Smooth muscle cell (in vitro differentiated cells): ENCODE measurements at regions not wholly inside any gene's neighbourhood (a gene's known extent, or its start where the extent isn't known, plus 50 kb on each side); places are given as distances from the start of the nearest gene placed in this dataset.
A peak's percentile ranks its signal among the peaks of the same experiment; 100 is the strongest.

ENCODE experiments used
- DNase-seq: peaks from one replicate; lab custom pipeline; 2025; ENCODE audit not compliant: unreplicated experiment; lab: John Stamatoyannopoulos, UW
- H2AFZ ChIP-seq: fragments of 200-600 bp; sonication (generic); 2 replicates; pipeline ENCODE4 v1.6.0; 2016; ENCODE audit warnings: antibody characterized with exemption, low read depth, mild to moderate bottlenecking
- H3F3A ChIP-seq: fragments of 200-600 bp; sonication (generic); 2 replicates; pipeline ENCODE4 v1.6.0; 2017; ENCODE audit warnings: antibody characterized with exemption, low read depth
- H3K27ac ChIP-seq: fragments of 200-600 bp; sonication (generic); 2 replicates; pipeline ENCODE4 v1.5.1; 2016; ENCODE audit warnings: low read depth, mild to moderate bottlenecking
- H3K27me3 ChIP-seq: fragments of 200-600 bp; sonication (generic); 2 replicates; pipeline ENCODE4 v1.6.1; 2016; ENCODE audit warnings: low read depth, mild to moderate bottlenecking
- H3K36me3 ChIP-seq: fragments of 200-600 bp; sonication (generic); 2 replicates; pipeline ENCODE4 v1.5.1; 2016; ENCODE audit warnings: low read depth
- H3K4me1 ChIP-seq: fragments of 200-600 bp; sonication (generic); 2 replicates; pipeline ENCODE4 v1.5.1; 2016; ENCODE audit warnings: low read depth
- H3K4me2 ChIP-seq: fragments of 200-600 bp; sonication (generic); 2 replicates; pipeline ENCODE4 v1.6.0; 2016; ENCODE audit warnings: mild to moderate bottlenecking
- H3K4me3 ChIP-seq: fragments of 200-600 bp; sonication (generic); 2 replicates; pipeline ENCODE4 v1.5.1; 2016; ENCODE audit warnings: mild to moderate bottlenecking
- H3K79me2 ChIP-seq: fragments of 200-600 bp; sonication (generic); 2 replicates; pipeline ENCODE4 v1.6.0; 2016; ENCODE audit warnings: low read depth, mild to moderate bottlenecking
- H3K9ac ChIP-seq: fragments of 200-600 bp; sonication (generic); 2 replicates; pipeline ENCODE4 v1.6.0; 2016; ENCODE audit warnings: low read depth
- H3K9me3 ChIP-seq: fragments of 200-600 bp; sonication (generic); replicated peaks from 2 replicates; pipeline ENCODE4 v1.5.1; 2016; ENCODE audit warnings: low read depth
- H4K20me1 ChIP-seq: fragments of 200-600 bp; sonication (generic); 2 replicates; pipeline ENCODE4 v1.6.0; 2016; ENCODE audit warnings: low read depth
- CTCF ChIP-seq: fragments of 200-600 bp; sonication (generic); IDR thresholded peaks from 2 replicates; pipeline ENCODE4 v1.5.1; 2017; ENCODE audit warnings: borderline replicate concordance, mild to moderate bottlenecking, antibody characterized with exemption; ENCODE audit not compliant: insufficient read depth, poor library complexity, severe bottlenecking
- WGBS: methylation state at CpG from one replicate; pipeline ENCODE4 v1.1.7; 2016; ENCODE audit warnings: low lambda C conversion rate; 5-methylcytosine and 5-hydroxymethylcytosine counted together

- 95% methylated on average over 4 of the region's 4 CpGs for WGBS
- no peak overlapping the region for H2AFZ ChIP-seq
These were observed 135.4 kb upstream of the GGTLC1 start for GRCh38 chr20:24124003-24124402.

GRCh38 chr20:24118441-24119175 is 130.0 kb upstream of the GGTLC1 start:
- H3K4me2 ChIP-seq = no peak overlapping the region
- no peaks in the 10 kb centered on the region for H3K79me2 ChIP-seq
- H2AFZ ChIP-seq = no peak overlapping the region
- H4K20me1 ChIP-seq = no peaks in the 10 kb centered on the region
- 55% methylated on average over 16 of the region's 16 CpGs for WGBS
- H3K27ac ChIP-seq = no peak overlapping the region
- TF ChIP-seq CTCF = no peak
- H3K27me3 ChIP-seq = no peaks in the 10 kb centered on the region
- H3K4me3 ChIP-seq = no peak overlapping the region
- H3F3A ChIP-seq = no peaks in the 10 kb centered on the region
- peaks cover 17% of the 10 kb centered on the region for H3K4me1 ChIP-seq
- no peaks in the 10 kb centered on the region for H3K9me3 ChIP-seq
- DNase-seq = no peak
- H3K36me3 ChIP-seq = no peaks in the 10 kb centered on the region
- no peak overlapping the region for H3K9ac ChIP-seq

More at GRCh38 chr20:24124003-24124402, 135.4 kb upstream of the GGTLC1 start:
- Histone ChIP-seq H3K27me3 (no peaks in the 10 kb centered on the region), H3K4me1 (no peaks in the 10 kb centered on the region), H3K36me3 (no peaks in the 10 kb centered on the region), H3K9me3 (no peaks in the 10 kb centered on the region), H3K9ac (no peak overlapping the region), H3K79me2 (no peaks in the 10 kb centered on the region), H4K20me1 (no peaks in the 10 kb centered on the region), H3F3A (no peaks in the 10 kb centered on the region), H3K4me2 (no peak overlapping the region), H3K27ac (no peak overlapping the region), H3K4me3 (no peak overlapping the region)
- TF ChIP-seq CTCF = no peak
- DNase-seq = no peak

DNA sequence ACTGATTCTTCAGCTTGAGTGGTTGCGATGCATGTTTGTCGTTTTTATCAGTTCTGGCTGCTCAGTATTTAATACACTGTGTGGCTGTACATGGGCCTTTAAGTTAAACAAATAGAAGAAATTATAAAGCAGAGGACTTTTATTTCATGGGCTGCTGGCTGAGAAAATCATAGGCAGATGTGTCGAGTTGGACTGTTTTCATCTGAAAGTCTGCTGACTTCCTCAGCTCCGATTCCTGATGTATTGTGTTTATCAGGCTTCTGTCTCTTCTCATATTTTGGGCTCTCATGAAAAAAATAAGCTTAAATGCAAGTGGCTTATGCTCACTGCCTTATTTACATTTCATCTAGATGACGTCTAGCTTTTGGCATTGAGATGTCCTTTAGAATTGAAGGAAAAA is 129.5 kb upstream of the GGTLC1 start:
- DNase-seq = no peak
- no peak overlapping the region for H3K9ac ChIP-seq
- no peak overlapping the region for H2AFZ ChIP-seq
- H3K27ac ChIP-seq = no peak overlapping the region
- H3F3A ChIP-seq = no peaks in the 10 kb centered on the region
- H3K27me3 ChIP-seq = no peaks in the 10 kb centered on the region
- H4K20me1 ChIP-seq = no peaks in the 10 kb centered on the region
- peaks cover 17% of the 10 kb centered on the region for H3K4me1 ChIP-seq
- no peaks in the 10 kb centered on the region for H3K36me3 ChIP-seq
- TF ChIP-seq CTCF = no peak
- 46% methylated on average over 5 of the region's 5 CpGs for WGBS
- H3K9me3 ChIP-seq = no peaks in the 10 kb centered on the region
- H3K79me2 ChIP-seq = no peaks in the 10 kb centered on the region
- H3K4me2 ChIP-seq = peak overlapping the region; percentile 8
- H3K4me3 ChIP-seq = no peak overlapping the region

DNA sequence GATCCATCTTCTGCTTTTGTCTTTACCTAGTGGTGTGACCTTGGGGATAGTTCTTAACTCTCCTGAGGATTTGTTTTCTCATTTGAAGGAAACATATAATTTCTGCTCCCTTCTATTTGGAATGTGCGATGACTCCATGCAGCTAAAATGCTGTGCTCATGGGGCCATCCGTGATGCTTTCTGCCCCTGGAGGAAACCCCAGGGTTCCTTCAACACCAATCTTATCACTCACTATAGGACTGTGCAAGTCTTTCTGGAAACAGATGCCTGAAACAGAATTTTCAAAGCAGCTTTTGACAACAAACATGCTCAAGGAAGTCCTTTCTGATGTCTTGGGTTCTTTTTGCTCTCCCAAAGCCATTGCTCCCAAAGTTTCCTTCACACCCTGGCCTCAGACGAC is 128.8 kb upstream of the GGTLC1 start:
- Histone ChIP-seq H3F3A (no peaks in the 10 kb centered on the region), H3K4me2 (peak overlapping the region; percentile 8), H3K9me3 (no peaks in the 10 kb centered on the region), H2AFZ (no peak overlapping the region), H3K4me3 (no peak overlapping the region), H3K36me3 (no peaks in the 10 kb centered on the region), H3K27me3 (no peaks in the 10 kb centered on the region), H4K20me1 (no peaks in the 10 kb centered on the region), H3K79me2 (no peaks in the 10 kb centered on the region), H3K9ac (no peak overlapping the region), H3K27ac (no peak overlapping the region), H3K4me1 (peaks cover 17% of the 10 kb centered on the region)
- DNase-seq = no peak
- 54% methylated on average over 3 of the region's 3 CpGs for WGBS
- TF ChIP-seq CTCF = no peak
